SK-N-SH treated with all-trans-retinoic acid at 6 μM for 48 hours (cell line): ENCODE measurements at regions not wholly inside any gene's neighbourhood (a gene's known extent, or its start where the extent isn't known, plus 50 kb on each side); places are given as distances from the start of the nearest gene placed in this dataset.

Experiments
- ATAC-seq: fragments of 200-7000 bp; cut with Tn5 transposase; 3 replicates; pipeline ENCODE4 v1.9.1; 2020; ENCODE audit warnings: mild to moderate bottlenecking, moderate library complexity
- BACH2 ChIP-seq: fragments of 250-450 bp; sonication (Bioruptor Pico); IDR thresholded peaks from 2 replicates; pipeline ENCODE4 v1.9.0; 2021; ENCODE audit warnings: mild to moderate bottlenecking, borderline replicate concordance
- CREB5 ChIP-seq: fragments of 250-450 bp; sonication (Bioruptor Pico); IDR thresholded peaks from 2 replicates; pipeline ENCODE4 v1.5.1; 2020; ENCODE audit warnings: low read depth, mild to moderate bottlenecking, moderate library complexity
- CSDC2 ChIP-seq: fragments of 250-450 bp; sonication (Bioruptor Pico); IDR thresholded peaks from 2 replicates; pipeline ENCODE4 v1.5.0; 2020; ENCODE audit warnings: mild to moderate bottlenecking, moderate library complexity
- CSRNP3 ChIP-seq: fragments of 250-450 bp; sonication (Bioruptor Pico); IDR thresholded peaks from 2 replicates; pipeline ENCODE4 v1.5.1; 2021; ENCODE audit warnings: mild to moderate bottlenecking, moderate library complexity
- ESRRG ChIP-seq: fragments of 250-450 bp; sonication (Bioruptor Pico); IDR thresholded peaks from 2 replicates; pipeline ENCODE4 v1.6.1; 2021; ENCODE audit warnings: mild to moderate bottlenecking
- OSR1 ChIP-seq: fragments of 250-450 bp; sonication (Bioruptor Pico); IDR thresholded peaks from 2 replicates; pipeline ENCODE4 v1.8.0; 2022; ENCODE audit warnings: moderate library complexity, mild to moderate bottlenecking, inconsistent platforms
- PATZ1 ChIP-seq: fragments of 250-450 bp; sonication (Bioruptor Pico); IDR thresholded peaks from 2 replicates; pipeline ENCODE4 v1.8.0; 2020; ENCODE audit warnings: mild to moderate bottlenecking, moderate library complexity, borderline replicate concordance
- POU6F1 ChIP-seq: fragments of 250-450 bp; sonication (Bioruptor Pico); IDR thresholded peaks from 2 replicates; pipeline ENCODE4 v1.8.0; 2021; ENCODE audit warnings: low read depth, mild to moderate bottlenecking, moderate library complexity, borderline replicate concordance
- PPARA ChIP-seq: fragments of 250-450 bp; sonication (Bioruptor Pico); IDR thresholded peaks from 2 replicates; pipeline ENCODE4 v1.5.0; 2020; ENCODE audit warnings: mild to moderate bottlenecking, borderline replicate concordance
- RARB ChIP-seq: fragments of 250-450 bp; sonication (Bioruptor Pico); IDR thresholded peaks from 2 replicates; pipeline ENCODE4 v1.8.0; 2021; ENCODE audit warnings: mild to moderate bottlenecking, moderate library complexity
- SNAI2 ChIP-seq: fragments of 250-450 bp; sonication (Bioruptor Pico); IDR thresholded peaks from 2 replicates; pipeline ENCODE4 v1.5.0; 2020; ENCODE audit warnings: mild to moderate bottlenecking, moderate library complexity
- TCF4 ChIP-seq: fragments of 250-450 bp; sonication (Bioruptor Pico); IDR thresholded peaks from 2 replicates; pipeline ENCODE4 v1.8.0; 2021; ENCODE audit warnings: mild to moderate bottlenecking, moderate library complexity, borderline replicate concordance
- TOX ChIP-seq: fragments of 250-450 bp; sonication (Bioruptor Pico); IDR thresholded peaks from 2 replicates; pipeline ENCODE4 v1.8.0; 2021; ENCODE audit warnings: mild to moderate bottlenecking, moderate library complexity, borderline replicate concordance
- TSHZ2 ChIP-seq: fragments of 250-450 bp; sonication (Bioruptor Pico); IDR thresholded peaks from 2 replicates; pipeline ENCODE4 v1.5.0; 2020; ENCODE audit warnings: mild to moderate bottlenecking, moderate library complexity
- ZC3H10 ChIP-seq: fragments of 250-450 bp; sonication (Bioruptor Pico); IDR thresholded peaks from 2 replicates; pipeline ENCODE4 v1.5.1; 2021; ENCODE audit warnings: mild to moderate bottlenecking, moderate library complexity
- ZFP30 ChIP-seq: fragments of 450-650 bp; formaldehyde crosslinking; IDR thresholded peaks from 2 replicates; pipeline ENCODE4 v1.5.0; 2022; ENCODE audit warnings: mild to moderate bottlenecking, moderate library complexity
- ZNF565 ChIP-seq: fragments of 450-650 bp; formaldehyde crosslinking; conservative IDR thresholded peaks from 2 replicates; pipeline ENCODE4 v1.5.0; 2020; ENCODE audit warnings: low read depth, mild to moderate bottlenecking, moderate library complexity
- ZNF70 ChIP-seq: fragments of 450-650 bp; formaldehyde crosslinking; IDR thresholded peaks from 2 replicates; pipeline ENCODE4 v1.5.0; 2020; ENCODE audit warnings: mild to moderate bottlenecking, moderate library complexity
- ZNF8 ChIP-seq: fragments of 450-650 bp; formaldehyde crosslinking; IDR thresholded peaks from 2 replicates; pipeline ENCODE4 v1.5.0; 2020; ENCODE audit warnings: mild to moderate bottlenecking, moderate library complexity

GRCh38 chr11:27773884-27774283, 73.6 kb upstream of the BDNF start:
- no peak for ATAC-seq
- TF ChIP-seq ZFP30 (CRISPR knock-in tag) (no peak), ZNF565 (CRISPR knock-in tag) (no peak), TSHZ2 (CRISPR knock-in tag) (no peak), PPARA (no peak), PATZ1 (no peak), BACH2 (CRISPR knock-in tag) (no peak)

GRCh38 chr11:27771516-27771915, 71.3 kb upstream of the BDNF start:
- no peak for ATAC-seq
- TF ChIP-seq ESRRG (CRISPR knock-in tag), result no peak
- no peak for TF ChIP-seq CREB5
- TF ChIP-seq CSRNP3, result no peak
- no peak for TF ChIP-seq SNAI2 (CRISPR knock-in tag)
- TF ChIP-seq ZNF70 (CRISPR knock-in tag), result no peak

GRCh38 chr11:27770576-27770975, 70.3 kb upstream of the BDNF start:
- peak; percentile 60; the same call in 2 of the 3 replicates for ATAC-seq
- no peak for TF ChIP-seq OSR1
- TF ChIP-seq TOX, result no peak
- no peak for TF ChIP-seq ESRRG (CRISPR knock-in tag)
- no peak for TF ChIP-seq BACH2 (CRISPR knock-in tag)
- no peak for TF ChIP-seq RARB
- no peak for TF ChIP-seq CSDC2 (CRISPR knock-in tag)
- no peak for TF ChIP-seq PATZ1
- TF ChIP-seq TSHZ2 (CRISPR knock-in tag), result no peak
- no peak for TF ChIP-seq CSRNP3
- no peak for TF ChIP-seq ZNF565 (CRISPR knock-in tag)
- no peak for TF ChIP-seq ZC3H10
- no peak for TF ChIP-seq ZNF8
- no peak for TF ChIP-seq POU6F1
- no peak for TF ChIP-seq TCF4 (CRISPR knock-in tag)
